SK-N-SH (cell line): ENCODE measurements at regions not wholly inside any gene's neighbourhood (a gene's known extent, or its start where the extent isn't known, plus 50 kb on each side); places are given as distances from the start of the nearest gene placed in this dataset.
A peak's percentile ranks its signal among the peaks of the same experiment; 100 is the strongest.

Experiments used
- CTCF ChIA-PET: fragments of 300-600, 350-600 bp; formaldehyde crosslinking; extraction: SDS; loops from one replicate; lab custom pipeline; 2021; lab: Yijun Ruan, JAX
- POLR2A ChIA-PET: fragments of 350-600 bp; sonication (Branson Sonifier 250); formaldehyde crosslinking; extraction: SDS; loops from one replicate; lab custom pipeline; 2020; ENCODE audit warnings: antibody characterized with exemption, inconsistent platforms; lab: Yijun Ruan, JAX
- DNase-seq: peaks from one replicate; pipeline ENCODE4 v3.0.0; 2012
- H2AFZ ChIP-seq: fragments of 200-600 bp; sonication (generic); 2 replicates; pipeline ENCODE4 v1.8.1; 2016; ENCODE audit warnings: antibody characterized with exemption, mild to moderate bottlenecking, low read depth
- H3F3A ChIP-seq: fragments of 200-600 bp; sonication (generic); replicated peaks from 2 replicates; pipeline ENCODE3; 2016; ENCODE audit warnings: antibody characterized with exemption, mild to moderate bottlenecking; ENCODE audit not compliant: insufficient read depth
- H3K27ac ChIP-seq, 2 experiments: fragments of 200-500 bp in 1 of 2; fragments of 200-600 bp in 1 of 2; sonication (Bioruptor generic) in 1 of 2; sonication (generic), shearing (Covaris generic) in 1 of 2; 2 replicates each; pipeline versions ENCODE4 v1.5.1 to v1.6.1; 2014 to 2016; ENCODE audit warnings: low read depth in 2 of 2, inconsistent platforms in 1 of 2, low read length in 1 of 2, mild to moderate bottlenecking in 1 of 2, mixed read lengths in 1 of 2
- H3K27me3 ChIP-seq: fragments of 200-600 bp; sonication (generic), shearing (Covaris generic); 2 replicates; pipeline ENCODE4 v1.6.1; 2016; ENCODE audit warnings: mixed run types; ENCODE audit not compliant: insufficient read depth
- H3K36me3 ChIP-seq, 2 experiments: fragments of 200-500 bp in 1 of 2; fragments of 200-600 bp in 1 of 2; sonication (Bioruptor generic) in 1 of 2; sonication (generic) in 1 of 2; replicated peaks in 1 of 2; 2 replicates each; pipeline versions ENCODE3 to v1.5.1; 2014 to 2016; ENCODE audit warnings: low read length in 1 of 2, mild to moderate bottlenecking in 1 of 2; ENCODE audit not compliant: insufficient read depth in 2 of 2, control insufficient read depth in 1 of 2
- H3K4me1 ChIP-seq, 2 experiments: fragments of 200-500 bp in 1 of 2; fragments of 200-600 bp in 1 of 2; sonication (Bioruptor generic) in 1 of 2; sonication (generic), shearing (Covaris generic) in 1 of 2; 2 replicates each; pipeline versions ENCODE4 v1.5.1 to v1.6.1; 2014 to 2016; ENCODE audit warnings: low read depth in 1 of 2, low read length in 1 of 2, mixed run types in 1 of 2; ENCODE audit not compliant: insufficient read depth in 2 of 2, control insufficient read depth in 1 of 2
- H3K4me2 ChIP-seq: fragments of 200-600 bp; sonication (generic), shearing (Covaris generic); 2 replicates; pipeline ENCODE4 v1.6.1; 2017; ENCODE audit warnings: mixed run types
- H3K4me3 ChIP-seq, 2 experiments: fragments of 200-500 bp in 1 of 2; fragments of 200-600 bp in 1 of 2; sonication (Bioruptor generic) in 1 of 2; sonication (generic), shearing (Covaris generic) in 1 of 2; 2 replicates each; pipeline versions ENCODE4 v1.5.1 to v1.8.1; 2014 to 2016; ENCODE audit warnings: low read depth in 2 of 2, inconsistent platforms in 1 of 2, low read length in 1 of 2, mild to moderate bottlenecking in 1 of 2, mixed read lengths in 1 of 2, moderate library complexity in 1 of 2
- H3K79me2 ChIP-seq: fragments of 200-600 bp; sonication (generic); 2 replicates; pipeline ENCODE4 v1.8.1; 2017; ENCODE audit warnings: mild to moderate bottlenecking; ENCODE audit not compliant: insufficient read depth
- H3K9ac ChIP-seq: fragments of 200-600 bp; sonication (generic); 2 replicates; pipeline ENCODE4 v1.6.1; 2017; ENCODE audit warnings: mixed run types
- H3K9me2 ChIP-seq: fragments of 200-600 bp; sonication (generic); 2 replicates; pipeline ENCODE4 v1.6.1; 2017; ENCODE audit warnings: mixed run types
- H3K9me3 ChIP-seq: fragments of 200-600 bp; sonication (generic); 2 replicates; pipeline ENCODE4 v1.6.1; 2017; ENCODE audit warnings: mixed run types, mild to moderate bottlenecking, moderate library complexity
- H4K20me1 ChIP-seq: fragments of 200-600 bp; sonication (generic); 2 replicates; pipeline ENCODE4 v1.6.1; 2017; ENCODE audit warnings: mild to moderate bottlenecking, mixed run types; ENCODE audit not compliant: insufficient read depth
- FOXJ3 ChIP-seq: sonication (generic); formaldehyde crosslinking; IDR thresholded peaks from 2 replicates; pipeline ENCODE4 v1.5.1; 2020; ENCODE audit warnings: mild to moderate bottlenecking, missing genetic modification reagents
- JUND ChIP-seq: IDR thresholded peaks from 2 replicates; pipeline ENCODE4 v1.4.0; 2012
- MXI1 ChIP-seq: IDR thresholded peaks from 2 replicates; pipeline ENCODE4 v1.6.1; 2012; ENCODE audit warnings: mild to moderate bottlenecking, low read depth, low read length, improper control_type of control experiment
- NFIC ChIP-seq: IDR thresholded peaks from 2 replicates; pipeline ENCODE4 v1.4.0; 2012; ENCODE audit warnings: borderline replicate concordance
- POLR2AphosphoS5 ChIP-seq: IDR thresholded peaks from 2 replicates; pipeline ENCODE4 v1.6.1; 2012; ENCODE audit warnings: low read depth, low read length
- RAD21 ChIP-seq: IDR thresholded peaks from 2 replicates; pipeline ENCODE4 v1.6.1; 2012; ENCODE audit warnings: mild to moderate bottlenecking, low read length
- RCOR1 ChIP-seq: fragments of 150-350 bp; IDR thresholded peaks from 2 replicates; pipeline ENCODE4 v1.6.1; 2017; ENCODE audit warnings: antibody characterized with exemption, low read length
- REST ChIP-seq: IDR thresholded peaks from 2 replicates; pipeline ENCODE4 v1.6.1; 2012; ENCODE audit warnings: mild to moderate bottlenecking, low read depth, low read length, moderate library complexity
- TAF1 ChIP-seq: IDR thresholded peaks from 2 replicates; pipeline ENCODE4 v1.6.1; 2012; ENCODE audit warnings: low read depth, mild to moderate bottlenecking, low read length, moderate library complexity, borderline replicate concordance
- TEAD4 ChIP-seq: IDR thresholded peaks from 2 replicates; pipeline ENCODE4 v1.4.0; 2012; ENCODE audit warnings: mild to moderate bottlenecking, borderline replicate concordance; ENCODE audit not compliant: insufficient read depth
- WGBS: methylation state at CpG from one replicate; pipeline ENCODE4 v1.1.6; 2017; ENCODE audit warnings: low lambda C conversion rate; 5-methylcytosine and 5-hydroxymethylcytosine counted together
- TF ChIP-seq, protein P1 (sequence below): IDR thresholded peaks from 2 replicates; pipeline ENCODE4 v1.4.0; 2012; ENCODE audit warnings: low read depth
- TF ChIP-seq, protein P2 (sequence below): fragments of 150-350 bp; IDR thresholded peaks from 2 replicates; pipeline ENCODE4 v1.6.1; 2016; ENCODE audit warnings: mild to moderate bottlenecking, low read depth, low read length
- TF ChIP-seq, protein P3 (sequence below): fragments of 200-600 bp; sonication (generic); IDR thresholded peaks from 2 replicates; pipeline ENCODE4 v1.6.1; 2017; ENCODE audit warnings: antibody characterized with exemption, mild to moderate bottlenecking, moderate library complexity

- TF ChIP-seq, protein P1, sequence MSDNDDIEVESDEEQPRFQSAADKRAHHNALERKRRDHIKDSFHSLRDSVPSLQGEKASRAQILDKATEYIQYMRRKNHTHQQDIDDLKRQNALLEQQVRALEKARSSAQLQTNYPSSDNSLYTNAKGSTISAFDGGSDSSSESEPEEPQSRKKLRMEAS: peak; percentile 56; the same call in 1 of the 2 replicates
These were observed 211.1 kb upstream of the GADL1 start (continued) for GRCh38 chr3:31105438-31106077.

GRCh38 chr3:31106204-31106603 is 211.7 kb upstream of the GADL1 start:
- Histone ChIP-seq H3K79me2 (no peaks in the 10 kb centered on the region), H3K4me1 (peaks cover 0 to 3% of the 10 kb centered on the region in 2 experiments; a peak in 2 of 4 replicates), H4K20me1 (no peaks in the 10 kb centered on the region), H3K9me3 (no peaks in the 10 kb centered on the region), H3K27me3 (no peaks in the 10 kb centered on the region), H3K27ac (no peak overlapping the region), H3F3A (peaks cover 10% of the 10 kb centered on the region), H3K9ac (no peak overlapping the region), H3K4me2 (no peak overlapping the region), H3K36me3 (no peaks in the 10 kb centered on the region), H3K9me2 (no peaks in the 10 kb centered on the region), H2AFZ (no peak overlapping the region), H3K4me3 (no peak overlapping the region)
- POLR2A ChIA-PET: no interaction called here
- no peak for DNase-seq
- WGBS: 71% methylated on average over 2 of the region's 2 CpGs
- TF ChIP-seq POLR2AphosphoS5 (no peak), NFIC (no peak), RCOR1 (no peak), REST (no peak)
- CTCF ChIA-PET: no interaction called here

DNA sequence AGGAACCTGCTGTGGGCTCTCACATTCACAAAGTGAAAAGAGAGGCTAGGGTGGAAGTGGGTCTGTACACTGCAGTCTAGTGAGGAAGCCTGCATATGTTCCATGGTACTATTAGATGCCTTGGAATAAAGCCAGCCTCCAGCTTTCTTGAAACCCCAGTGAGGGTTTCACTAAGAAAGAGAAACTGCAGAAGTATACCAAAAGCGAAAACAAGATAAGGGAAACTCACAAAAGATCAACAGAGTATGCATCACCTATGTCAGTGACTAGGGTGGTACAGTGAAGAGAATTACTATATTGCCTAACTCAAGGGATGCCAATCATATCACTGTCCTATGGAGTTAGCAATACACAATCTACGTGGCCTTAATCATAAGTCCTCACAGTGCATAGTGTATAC is 212.5 kb upstream of the GADL1 start:
- CTCF ChIA-PET: no interaction called here
- no peaks in the 10 kb centered on the region for H4K20me1 ChIP-seq
- TF ChIP-seq RAD21: no peak
- TF ChIP-seq, protein P2, sequence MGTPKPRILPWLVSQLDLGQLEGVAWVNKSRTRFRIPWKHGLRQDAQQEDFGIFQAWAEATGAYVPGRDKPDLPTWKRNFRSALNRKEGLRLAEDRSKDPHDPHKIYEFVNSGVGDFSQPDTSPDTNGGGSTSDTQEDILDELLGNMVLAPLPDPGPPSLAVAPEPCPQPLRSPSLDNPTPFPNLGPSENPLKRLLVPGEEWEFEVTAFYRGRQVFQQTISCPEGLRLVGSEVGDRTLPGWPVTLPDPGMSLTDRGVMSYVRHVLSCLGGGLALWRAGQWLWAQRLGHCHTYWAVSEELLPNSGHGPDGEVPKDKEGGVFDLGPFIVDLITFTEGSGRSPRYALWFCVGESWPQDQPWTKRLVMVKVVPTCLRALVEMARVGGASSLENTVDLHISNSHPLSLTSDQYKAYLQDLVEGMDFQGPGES: no peak
- TF ChIP-seq NFIC: no peak
- TF ChIP-seq, protein P3, sequence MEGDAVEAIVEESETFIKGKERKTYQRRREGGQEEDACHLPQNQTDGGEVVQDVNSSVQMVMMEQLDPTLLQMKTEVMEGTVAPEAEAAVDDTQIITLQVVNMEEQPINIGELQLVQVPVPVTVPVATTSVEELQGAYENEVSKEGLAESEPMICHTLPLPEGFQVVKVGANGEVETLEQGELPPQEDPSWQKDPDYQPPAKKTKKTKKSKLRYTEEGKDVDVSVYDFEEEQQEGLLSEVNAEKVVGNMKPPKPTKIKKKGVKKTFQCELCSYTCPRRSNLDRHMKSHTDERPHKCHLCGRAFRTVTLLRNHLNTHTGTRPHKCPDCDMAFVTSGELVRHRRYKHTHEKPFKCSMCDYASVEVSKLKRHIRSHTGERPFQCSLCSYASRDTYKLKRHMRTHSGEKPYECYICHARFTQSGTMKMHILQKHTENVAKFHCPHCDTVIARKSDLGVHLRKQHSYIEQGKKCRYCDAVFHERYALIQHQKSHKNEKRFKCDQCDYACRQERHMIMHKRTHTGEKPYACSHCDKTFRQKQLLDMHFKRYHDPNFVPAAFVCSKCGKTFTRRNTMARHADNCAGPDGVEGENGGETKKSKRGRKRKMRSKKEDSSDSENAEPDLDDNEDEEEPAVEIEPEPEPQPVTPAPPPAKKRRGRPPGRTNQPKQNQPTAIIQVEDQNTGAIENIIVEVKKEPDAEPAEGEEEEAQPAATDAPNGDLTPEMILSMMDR: no peak
- TF ChIP-seq, protein P1: no peak
- TF ChIP-seq FOXJ3 (CRISPR knock-in tag): no peak
- TF ChIP-seq REST: no peak
- no peak for TF ChIP-seq TEAD4
- TF ChIP-seq TAF1: no peak
- no peak for TF ChIP-seq JUND
- TF ChIP-seq MXI1: no peak

More for the DNA sequence above, 212.5 kb upstream of the GADL1 start:
- H3K4me2 ChIP-seq: no peak overlapping the region
- no peak overlapping the region for H3K4me3 ChIP-seq
- H3K4me1 ChIP-seq: peaks cover 0 to 3% of the 10 kb centered on the region in 2 experiments; a peak in 2 of 4 replicates
- no peak overlapping the region for H3K9ac ChIP-seq
- H3K27me3 ChIP-seq: no peaks in the 10 kb centered on the region
- no peaks in the 10 kb centered on the region for H3K9me2 ChIP-seq
- no peak for DNase-seq
- no peaks in the 10 kb centered on the region for H3K79me2 ChIP-seq
- H2AFZ ChIP-seq: no peak overlapping the region
- POLR2A ChIA-PET: no interaction called here
- H3K36me3 ChIP-seq: no peaks in the 10 kb centered on the region
- 98% methylated on average over 2 of the region's 2 CpGs for WGBS
- no peaks in the 10 kb centered on the region for H3K9me3 ChIP-seq
- no peak overlapping the region for H3K27ac ChIP-seq
- peaks cover 10% of the 10 kb centered on the region for H3F3A ChIP-seq
